ENCODE measurements at regions not wholly inside any gene's neighbourhood (a gene's known extent, or its start where the extent isn't known, plus 50 kb on each side); places are given as distances from the start of the nearest gene placed in this dataset.
A peak's percentile ranks its signal among the peaks of the same experiment; 100 is the strongest.

- DNase-seq (ENCODE audit: low spot score) = no peak
- Histone ChIP-seq H3K27ac (no peak overlapping the region), H3K4me3 (no peak overlapping the region)
- no peak for TF ChIP-seq CTCF (IDR thresholded peaks at IDR 0.05)
Measured at GRCh38 chr6:7664003-7664402, 61.9 kb upstream of the BMP6 start.

- H3K27ac ChIP-seq = no peak overlapping the region
- TF ChIP-seq CTCF (IDR thresholded peaks at IDR 0.05) = no peak
- DNase-seq (ENCODE audit: low spot score) = no peak
- no peak overlapping the region for H3K4me3 ChIP-seq
Measured at GRCh38 chr6:7668936-7669335, 57.0 kb upstream of the BMP6 start.

- no peak for TF ChIP-seq CTCF (IDR thresholded peaks at IDR 0.05)
- Histone ChIP-seq H3K27ac (no peak overlapping the region), H3K4me3 (no peak overlapping the region)
- no peak for DNase-seq (ENCODE audit: low spot score)
Measured at GRCh38 chr6:7669742-7670141, 56.2 kb upstream of the BMP6 start.

GRCh38 chr6:7671076-7671475 lies 54.8 kb upstream of the BMP6 start:
- no peak for DNase-seq (ENCODE audit: low spot score)
- no peak overlapping the region for H3K27ac ChIP-seq
- H3K4me3 ChIP-seq = no peak overlapping the region
- no peak for TF ChIP-seq CTCF (IDR thresholded peaks at IDR 0.05)

- H3K4me3 ChIP-seq = no peak overlapping the region
- no peak for TF ChIP-seq CTCF (IDR thresholded peaks at IDR 0.05)
- peak overlapping the region in 1 of 2 donors; percentile 24 for H3K27ac ChIP-seq
- no peak for DNase-seq (ENCODE audit: low spot score)
Measured at GRCh38 chr6:7671581-7671980, 54.3 kb upstream of the BMP6 start.

GRCh38 chr6:7672066-7673062 lies 53.5 kb upstream of the BMP6 start:
- no peak for TF ChIP-seq CTCF (IDR thresholded peaks at IDR 0.05)
- no peak for DNase-seq (ENCODE audit: low spot score)
- H3K27ac ChIP-seq = no peak overlapping the region
- peak overlapping the region; percentile 50 for H3K4me3 ChIP-seq

GRCh38 chr6:7673063-7673536 lies 52.8 kb upstream of the BMP6 start:
- no peak overlapping the region for H3K27ac ChIP-seq
- H3K4me3 ChIP-seq = peak overlapping the region; percentile 50
- DNase-seq (ENCODE audit: low spot score) = no peak
- no peak for TF ChIP-seq CTCF (IDR thresholded peaks at IDR 0.05)
